HEK293 (cell line): ENCODE measurements at regions not wholly inside any gene's neighbourhood (a gene's known extent, or its start where the extent isn't known, plus 50 kb on each side); places are given as distances from the start of the nearest gene placed in this dataset.

Experiments used
- CTCF ChIA-PET: fragments of 350-600 bp; formaldehyde crosslinking; extraction: SDS; loops from one replicate; lab custom pipeline; 2021; ENCODE audit warnings: antibody characterized with exemption; lab: Yijun Ruan, JAX
- POLR2A ChIA-PET: fragments of 300-600 bp; formaldehyde crosslinking; extraction: SDS; loops from one replicate; lab custom pipeline; 2020; ENCODE audit warnings: antibody characterized with exemption, inconsistent platforms; lab: Yijun Ruan, JAX
- H3K27ac ChIP-seq: fragments of 200-500 bp; sonication (Bioruptor generic); 2 replicates; pipeline ENCODE4 v1.5.1; 2014; ENCODE audit warnings: low read depth, low read length, control low read depth, inconsistent platforms; ENCODE audit errors: extremely low read depth
- H3K36me3 ChIP-seq, 2 experiments: fragments of 200-500 bp in 1 of 2; sonication (Bioruptor generic) in 1 of 2; 1 replicate in 1 of 2; 2 replicates in 1 of 2; pipeline ENCODE4 v1.5.1; 2014 to 2017; ENCODE audit warnings: inconsistent platforms in 2 of 2, low read length in 2 of 2; ENCODE audit not compliant: control insufficient read depth in 2 of 2, insufficient read depth in 1 of 2
- H3K4me1 ChIP-seq: fragments of 200-500 bp; sonication (Bioruptor generic); 2 replicates; pipeline ENCODE4 v1.5.1; 2014; ENCODE audit warnings: mild to moderate bottlenecking, low read length, inconsistent platforms; ENCODE audit not compliant: control insufficient read depth, insufficient read depth
- H3K4me3 ChIP-seq: 2 replicates; pipeline ENCODE4 v1.5.1; 2011; ENCODE audit warnings: low read depth, mild to moderate bottlenecking, control low read depth, low read length, moderate library complexity
- H3K9me3 ChIP-seq: fragments of 200-500 bp; sonication (Bioruptor generic); 2 replicates; pipeline ENCODE4 v1.5.1; 2014; ENCODE audit warnings: low read depth, low read length, inconsistent platforms; ENCODE audit not compliant: control insufficient read depth, insufficient read depth
- FEZF1 ChIP-seq: fragments of 450-650 bp; formaldehyde crosslinking; IDR thresholded peaks from 2 replicates; pipeline ENCODE4 v1.5.1; 2016; ENCODE audit warnings: missing biosample characterization, missing genetic modification characterization
- GFI1B ChIP-seq: fragments of 450-650 bp; formaldehyde crosslinking; IDR thresholded peaks from 2 replicates; pipeline ENCODE4 v1.5.1; 2016; ENCODE audit warnings: missing biosample characterization, missing genetic modification characterization
- GLI4 ChIP-seq: fragments of 450-650 bp; formaldehyde crosslinking; IDR thresholded peaks from 2 replicates; pipeline ENCODE4 v1.5.1; 2016; ENCODE audit warnings: missing biosample characterization, missing genetic modification characterization
- KLF1 ChIP-seq: fragments of 450-650 bp; formaldehyde crosslinking; IDR thresholded peaks from 2 replicates; pipeline ENCODE4 v1.5.1; 2016; ENCODE audit warnings: missing biosample characterization, missing genetic modification characterization
- MYNN ChIP-seq: fragments of 450-650 bp; formaldehyde crosslinking; IDR thresholded peaks from 2 replicates; pipeline ENCODE4 v1.5.1; 2016; ENCODE audit warnings: missing biosample characterization, missing genetic modification characterization, borderline replicate concordance
- PRDM1 ChIP-seq: fragments of 450-650 bp; formaldehyde crosslinking; IDR thresholded peaks from 2 replicates; pipeline ENCODE4; 2016; ENCODE audit warnings: missing biosample characterization, missing genetic modification characterization
- ZNF2 ChIP-seq: fragments of 450-650 bp; formaldehyde crosslinking; IDR thresholded peaks from 2 replicates; pipeline ENCODE4 v1.5.1; 2016; ENCODE audit warnings: missing biosample characterization, missing genetic modification characterization
- ZNF394 ChIP-seq: fragments of 450-650 bp; formaldehyde crosslinking; IDR thresholded peaks from 2 replicates; pipeline ENCODE4 v1.5.1; 2016; ENCODE audit warnings: missing biosample characterization, missing genetic modification characterization, mild to moderate bottlenecking, moderate library complexity, borderline replicate concordance
- ZNF514 ChIP-seq: fragments of 450-650 bp; formaldehyde crosslinking; IDR thresholded peaks from 2 replicates; pipeline ENCODE4 v1.5.1; 2016; ENCODE audit warnings: missing biosample characterization, missing genetic modification characterization
- ZNF76 ChIP-seq: fragments of 450-650 bp; formaldehyde crosslinking; IDR thresholded peaks from 2 replicates; pipeline ENCODE4; 2016; ENCODE audit warnings: low read depth, missing biosample characterization, missing genetic modification characterization, borderline replicate concordance
- ZNF768 ChIP-seq: fragments of 450-650 bp; formaldehyde crosslinking; IDR thresholded peaks from 2 replicates; pipeline ENCODE4 v1.5.1; 2018; ENCODE audit warnings: missing biosample characterization, mild to moderate bottlenecking, missing genetic modification characterization
- ZNF776 ChIP-seq: fragments of 450-650 bp; formaldehyde crosslinking; IDR thresholded peaks from 2 replicates; pipeline ENCODE4 v1.5.0; 2017; ENCODE audit warnings: missing biosample characterization, missing genetic modification characterization, borderline replicate concordance
- TF ChIP-seq, protein P1 (sequence below): fragments of 450-650 bp; formaldehyde crosslinking; IDR thresholded peaks from 2 replicates; pipeline ENCODE4 v1.5.1; 2016; ENCODE audit warnings: missing biosample characterization, missing genetic modification characterization
- TF ChIP-seq, protein P2 (sequence below): fragments of 450-650 bp; formaldehyde crosslinking; IDR thresholded peaks from 2 replicates; pipeline ENCODE4 v1.5.1; 2016; ENCODE audit warnings: missing biosample characterization, missing genetic modification characterization
- TF ChIP-seq, protein P3 (sequence below): fragments of 450-650 bp; formaldehyde crosslinking; IDR thresholded peaks from 2 replicates; pipeline ENCODE4 v1.5.1; 2016; ENCODE audit warnings: missing biosample characterization, missing genetic modification characterization
- TF ChIP-seq, protein P4 (sequence below): fragments of 450-650 bp; formaldehyde crosslinking; IDR thresholded peaks from 2 replicates; pipeline ENCODE4 v1.5.1; 2017; ENCODE audit warnings: missing biosample characterization, missing genetic modification characterization
- TF ChIP-seq, protein P5 (sequence below): fragments of 450-650 bp; formaldehyde crosslinking; IDR thresholded peaks from 2 replicates; pipeline ENCODE4 v1.5.1; 2016; ENCODE audit warnings: missing biosample characterization, missing genetic modification characterization
- TF ChIP-seq, protein P6 (sequence below): fragments of 450-650 bp; formaldehyde crosslinking; IDR thresholded peaks from 2 replicates; pipeline ENCODE4 v1.5.1; 2016; ENCODE audit warnings: missing biosample characterization, missing genetic modification characterization, borderline replicate concordance

DNA sequence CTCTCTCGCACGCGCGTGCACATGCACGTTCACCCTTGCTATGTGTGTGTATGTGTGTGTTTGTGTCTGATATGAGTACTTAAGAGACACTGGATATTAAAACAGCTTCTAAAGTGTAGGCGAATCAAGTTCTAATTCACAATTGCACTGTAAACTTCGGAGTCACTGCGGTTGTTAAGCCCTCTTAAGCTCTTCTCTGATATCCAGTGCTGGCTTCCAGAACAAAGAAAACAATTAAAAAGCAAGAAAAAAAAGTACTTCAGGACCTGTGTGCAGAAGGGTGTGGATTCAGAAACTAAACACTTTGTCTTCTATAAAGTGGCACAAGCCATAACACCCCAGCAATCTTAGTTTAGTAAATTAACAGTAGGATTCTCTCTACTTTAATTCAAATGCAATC, 300.2 kb downstream of the PCDH7 start (continued):
- TF ChIP-seq, protein P1, sequence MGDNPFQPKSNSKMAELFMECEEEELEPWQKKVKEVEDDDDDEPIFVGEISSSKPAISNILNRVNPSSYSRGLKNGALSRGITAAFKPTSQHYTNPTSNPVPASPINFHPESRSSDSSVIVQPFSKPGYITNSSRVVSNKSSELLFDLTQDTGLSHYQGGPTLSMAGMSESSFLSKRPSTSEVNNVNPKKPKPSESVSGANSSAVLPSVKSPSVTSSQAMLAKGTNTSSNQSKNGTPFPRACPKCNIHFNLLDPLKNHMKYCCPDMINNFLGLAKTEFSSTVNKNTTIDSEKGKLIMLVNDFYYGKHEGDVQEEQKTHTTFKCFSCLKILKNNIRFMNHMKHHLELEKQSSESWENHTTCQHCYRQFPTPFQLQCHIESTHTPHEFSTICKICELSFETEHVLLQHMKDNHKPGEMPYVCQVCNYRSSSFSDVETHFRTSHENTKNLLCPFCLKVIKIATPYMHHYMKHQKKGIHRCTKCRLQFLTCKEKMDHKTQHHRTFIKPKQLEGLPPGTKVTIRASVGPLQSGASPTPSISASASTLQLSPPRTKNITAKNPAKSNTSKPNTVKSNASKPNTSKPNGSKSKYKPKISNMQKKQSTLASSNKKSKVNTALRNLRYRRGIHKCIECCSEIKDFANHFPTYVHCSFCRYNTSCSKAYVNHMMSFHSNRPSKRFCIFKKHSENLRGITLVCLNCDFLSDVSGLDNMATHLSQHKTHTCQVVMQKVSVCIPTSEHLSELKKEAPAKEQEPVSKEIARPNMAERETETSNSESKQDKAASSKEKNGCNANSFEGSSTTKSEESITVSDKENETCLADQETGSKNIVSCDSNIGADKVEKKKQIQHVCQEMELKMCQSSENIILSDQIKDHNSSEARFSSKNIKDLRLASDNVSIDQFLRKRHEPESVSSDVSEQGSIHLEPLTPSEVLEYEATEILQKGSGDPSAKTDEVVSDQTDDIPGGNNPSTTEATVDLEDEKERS (tag by site-specific recombination), result no peak
- TF ChIP-seq, protein P2, sequence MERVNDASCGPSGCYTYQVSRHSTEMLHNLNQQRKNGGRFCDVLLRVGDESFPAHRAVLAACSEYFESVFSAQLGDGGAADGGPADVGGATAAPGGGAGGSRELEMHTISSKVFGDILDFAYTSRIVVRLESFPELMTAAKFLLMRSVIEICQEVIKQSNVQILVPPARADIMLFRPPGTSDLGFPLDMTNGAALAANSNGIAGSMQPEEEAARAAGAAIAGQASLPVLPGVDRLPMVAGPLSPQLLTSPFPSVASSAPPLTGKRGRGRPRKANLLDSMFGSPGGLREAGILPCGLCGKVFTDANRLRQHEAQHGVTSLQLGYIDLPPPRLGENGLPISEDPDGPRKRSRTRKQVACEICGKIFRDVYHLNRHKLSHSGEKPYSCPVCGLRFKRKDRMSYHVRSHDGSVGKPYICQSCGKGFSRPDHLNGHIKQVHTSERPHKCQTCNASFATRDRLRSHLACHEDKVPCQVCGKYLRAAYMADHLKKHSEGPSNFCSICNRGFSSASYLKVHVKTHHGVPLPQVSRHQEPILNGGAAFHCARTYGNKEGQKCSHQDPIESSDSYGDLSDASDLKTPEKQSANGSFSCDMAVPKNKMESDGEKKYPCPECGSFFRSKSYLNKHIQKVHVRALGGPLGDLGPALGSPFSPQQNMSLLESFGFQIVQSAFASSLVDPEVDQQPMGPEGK (tag by site-specific recombination), result no peak
- TF ChIP-seq ZNF776 (tag by site-specific recombination), result no peak
- TF ChIP-seq KLF1 (tag by site-specific recombination), result no peak
- TF ChIP-seq, protein P3, sequence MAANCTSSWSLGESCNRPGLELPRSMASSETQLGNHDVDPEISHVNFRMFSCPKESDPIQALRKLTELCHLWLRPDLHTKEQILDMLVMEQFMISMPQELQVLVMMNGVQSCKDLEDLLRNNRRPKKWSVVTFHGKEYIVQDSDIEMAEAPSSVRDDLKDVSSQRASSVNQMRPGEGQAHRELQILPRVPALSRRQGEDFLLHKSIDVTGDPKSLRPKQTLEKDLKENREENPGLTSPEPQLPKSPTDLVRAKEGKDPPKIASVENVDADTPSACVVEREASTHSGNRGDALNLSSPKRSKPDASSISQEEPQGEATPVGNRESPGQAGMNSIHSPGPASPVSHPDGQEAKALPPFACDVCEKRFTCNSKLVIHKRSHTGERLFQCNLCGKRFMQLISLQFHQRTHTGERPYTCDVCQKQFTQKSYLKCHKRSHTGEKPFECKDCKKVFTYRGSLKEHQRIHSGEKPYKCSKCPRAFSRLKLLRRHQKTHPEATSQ (tag by site-specific recombination), result no peak

DNA sequence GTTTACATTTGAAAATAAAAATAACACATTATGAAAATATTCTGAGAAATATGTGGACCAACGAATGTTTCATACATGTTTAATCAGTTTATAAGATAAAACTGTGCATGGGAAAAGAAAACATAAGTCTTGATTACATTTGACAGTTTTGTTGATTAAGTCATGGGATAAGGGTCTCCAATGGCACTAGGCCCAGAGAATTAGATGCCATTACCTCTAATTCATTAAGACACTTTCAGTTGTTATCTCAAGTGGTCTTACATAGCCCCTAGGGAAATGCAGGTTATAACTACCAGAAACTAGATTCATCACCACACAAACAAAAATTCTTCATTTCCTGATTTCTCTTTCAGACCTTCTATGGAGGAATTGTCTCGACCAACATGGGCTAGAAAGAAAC, 300.8 kb downstream of the PCDH7 start:
- POLR2A ChIA-PET, result no interaction called here
- TF ChIP-seq, protein P4, sequence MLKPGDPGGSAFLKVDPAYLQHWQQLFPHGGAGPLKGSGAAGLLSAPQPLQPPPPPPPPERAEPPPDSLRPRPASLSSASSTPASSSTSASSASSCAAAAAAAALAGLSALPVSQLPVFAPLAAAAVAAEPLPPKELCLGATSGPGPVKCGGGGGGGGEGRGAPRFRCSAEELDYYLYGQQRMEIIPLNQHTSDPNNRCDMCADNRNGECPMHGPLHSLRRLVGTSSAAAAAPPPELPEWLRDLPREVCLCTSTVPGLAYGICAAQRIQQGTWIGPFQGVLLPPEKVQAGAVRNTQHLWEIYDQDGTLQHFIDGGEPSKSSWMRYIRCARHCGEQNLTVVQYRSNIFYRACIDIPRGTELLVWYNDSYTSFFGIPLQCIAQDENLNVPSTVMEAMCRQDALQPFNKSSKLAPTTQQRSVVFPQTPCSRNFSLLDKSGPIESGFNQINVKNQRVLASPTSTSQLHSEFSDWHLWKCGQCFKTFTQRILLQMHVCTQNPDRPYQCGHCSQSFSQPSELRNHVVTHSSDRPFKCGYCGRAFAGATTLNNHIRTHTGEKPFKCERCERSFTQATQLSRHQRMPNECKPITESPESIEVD (tag by site-specific recombination), result 0 out of 2 replicates have a peak, but pooled peaks have one; percentile 32
- TF ChIP-seq ZNF514 (tag by site-specific recombination) (no peak), FEZF1 (peak; percentile 15; the same call in 1 of the 2 replicates)
- Histone ChIP-seq H3K4me3 (no peak overlapping the region), H3K27ac (no peak overlapping the region), H3K4me1 (no peaks in the 10 kb centered on the region; the same call in 1 of the 2 replicates), H3K9me3 (no peaks in the 10 kb centered on the region), H3K36me3 (no peaks in the 10 kb centered on the region)
- CTCF ChIA-PET, result no interaction called here

DNA sequence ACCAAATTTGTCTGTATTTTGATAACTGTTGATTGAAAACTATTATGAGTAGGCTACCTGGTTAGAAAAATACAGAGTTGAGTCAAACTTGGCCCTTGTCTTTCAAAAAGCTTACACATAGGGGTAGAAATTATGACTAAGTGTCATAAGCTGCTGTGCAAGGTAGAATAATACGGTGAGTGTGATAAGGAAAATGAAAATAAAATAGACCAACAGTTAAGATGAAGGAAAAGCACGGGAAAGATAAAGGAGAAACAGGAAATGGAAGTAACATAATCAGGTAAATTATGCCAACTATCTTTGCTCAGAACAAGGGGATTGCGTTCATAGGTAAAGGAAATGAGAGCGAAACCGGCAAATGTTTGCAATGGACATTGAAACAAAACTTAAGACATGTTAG, 302.5 kb downstream of the PCDH7 start:
- TF ChIP-seq PRDM1, result no peak
- TF ChIP-seq, protein P5, sequence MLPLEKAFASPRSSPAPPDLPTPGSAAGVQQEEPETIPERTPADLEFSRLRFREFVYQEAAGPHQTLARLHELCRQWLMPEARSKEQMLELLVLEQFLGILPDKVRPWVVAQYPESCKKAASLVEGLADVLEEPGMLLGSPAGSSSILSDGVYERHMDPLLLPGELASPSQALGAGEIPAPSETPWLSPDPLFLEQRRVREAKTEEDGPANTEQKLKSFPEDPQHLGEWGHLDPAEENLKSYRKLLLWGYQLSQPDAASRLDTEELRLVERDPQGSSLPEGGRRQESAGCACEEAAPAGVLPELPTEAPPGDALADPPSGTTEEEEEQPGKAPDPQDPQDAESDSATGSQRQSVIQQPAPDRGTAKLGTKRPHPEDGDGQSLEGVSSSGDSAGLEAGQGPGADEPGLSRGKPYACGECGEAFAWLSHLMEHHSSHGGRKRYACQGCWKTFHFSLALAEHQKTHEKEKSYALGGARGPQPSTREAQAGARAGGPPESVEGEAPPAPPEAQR (tag by site-specific recombination), result no peak
- TF ChIP-seq ZNF76 (tag by site-specific recombination), result no peak
- no peak for TF ChIP-seq ZNF394 (tag by site-specific recombination)
- TF ChIP-seq MYNN (tag by site-specific recombination), result no peak
- TF ChIP-seq GLI4 (tag by site-specific recombination), result no peak
- TF ChIP-seq ZNF768 (tag by site-specific recombination), result no peak
- TF ChIP-seq ZNF2 (tag by site-specific recombination), result no peak
- no peak for TF ChIP-seq GFI1B (tag by site-specific recombination)
- TF ChIP-seq, protein P6, sequence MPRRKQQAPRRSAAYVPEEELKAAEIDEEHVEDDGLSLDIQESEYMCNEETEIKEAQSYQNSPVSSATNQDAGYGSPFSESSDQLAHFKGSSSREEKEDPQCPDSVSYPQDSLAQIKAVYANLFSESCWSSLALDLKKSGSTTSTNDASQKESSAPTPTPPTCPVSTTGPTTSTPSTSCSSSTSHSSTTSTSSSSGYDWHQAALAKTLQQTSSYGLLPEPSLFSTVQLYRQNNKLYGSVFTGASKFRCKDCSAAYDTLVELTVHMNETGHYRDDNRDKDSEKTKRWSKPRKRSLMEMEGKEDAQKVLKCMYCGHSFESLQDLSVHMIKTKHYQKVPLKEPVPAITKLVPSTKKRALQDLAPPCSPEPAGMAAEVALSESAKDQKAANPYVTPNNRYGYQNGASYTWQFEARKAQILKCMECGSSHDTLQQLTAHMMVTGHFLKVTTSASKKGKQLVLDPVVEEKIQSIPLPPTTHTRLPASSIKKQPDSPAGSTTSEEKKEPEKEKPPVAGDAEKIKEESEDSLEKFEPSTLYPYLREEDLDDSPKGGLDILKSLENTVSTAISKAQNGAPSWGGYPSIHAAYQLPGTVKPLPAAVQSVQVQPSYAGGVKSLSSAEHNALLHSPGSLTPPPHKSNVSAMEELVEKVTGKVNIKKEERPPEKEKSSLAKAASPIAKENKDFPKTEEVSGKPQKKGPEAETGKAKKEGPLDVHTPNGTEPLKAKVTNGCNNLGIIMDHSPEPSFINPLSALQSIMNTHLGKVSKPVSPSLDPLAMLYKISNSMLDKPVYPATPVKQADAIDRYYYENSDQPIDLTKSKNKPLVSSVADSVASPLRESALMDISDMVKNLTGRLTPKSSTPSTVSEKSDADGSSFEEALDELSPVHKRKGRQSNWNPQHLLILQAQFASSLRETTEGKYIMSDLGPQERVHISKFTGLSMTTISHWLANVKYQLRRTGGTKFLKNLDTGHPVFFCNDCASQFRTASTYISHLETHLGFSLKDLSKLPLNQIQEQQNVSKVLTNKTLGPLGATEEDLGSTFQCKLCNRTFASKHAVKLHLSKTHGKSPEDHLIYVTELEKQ (tag by site-specific recombination), result no peak
- H3K9me3 ChIP-seq, result no peaks in the 10 kb centered on the region
- H3K27ac ChIP-seq, result no peak overlapping the region
- POLR2A ChIA-PET, result no interaction called here
- no peak overlapping the region for H3K4me3 ChIP-seq
- CTCF ChIA-PET, result interaction anchor here (0.5 kb wide), 1 partner anchor 304 kb away, joined by 3 read pairs; no protein-coding TSS in a partner anchor
- no peaks in the 10 kb centered on the region; the same call in 1 of the 2 replicates for H3K4me1 ChIP-seq
- no peaks in the 10 kb centered on the region for H3K36me3 ChIP-seq
